GM21515 (cell line): ENCODE measurements at regions not wholly inside any gene's neighbourhood (a gene's known extent, or its start where the extent isn't known, plus 50 kb on each side); places are given as distances from the start of the nearest gene placed in this dataset.

Experiments
- ATAC-seq: cut with Tn5 transposase; IDR thresholded peaks from one replicate; pipeline ENCODE4 v1.9.1; 2021; ENCODE audit not compliant: unreplicated experiment

- ATAC-seq = no peak
Measured at GRCh38 chr2:8279506-8279905, 402.4 kb upstream of the ID2 start.

GRCh38 chr2:8281234-8281633 is 400.6 kb upstream of the ID2 start:
- ATAC-seq = no peak

- ATAC-seq = no peak
Measured at GRCh38 chr2:8281950-8282857, 399.7 kb upstream of the ID2 start.

- ATAC-seq = no peak
Measured at GRCh38 chr2:8282858-8283252, 399.0 kb upstream of the ID2 start.

- no peak for ATAC-seq
Measured at GRCh38 chr2:8285081-8285480, 396.8 kb upstream of the ID2 start.

- ATAC-seq = no peak
Measured at GRCh38 chr2:8285898-8286297, 396.0 kb upstream of the ID2 start.

- no peak for ATAC-seq
Measured at GRCh38 chr2:8288206-8288605, 393.6 kb upstream of the ID2 start.

- no peak for ATAC-seq
Measured at GRCh38 chr2:8289111-8289510, 392.7 kb upstream of the ID2 start.

GRCh38 chr2:8290771-8291352 is 391.0 kb upstream of the ID2 start:
- ATAC-seq = no peak

GRCh38 chr2:8296306-8296705 is 385.6 kb upstream of the ID2 start:
- no peak for ATAC-seq

- ATAC-seq = no peak
Measured at GRCh38 chr2:8297376-8298231, 384.3 kb upstream of the ID2 start.

GRCh38 chr2:8298783-8299182 is 383.1 kb upstream of the ID2 start:
- ATAC-seq = no peak

GRCh38 chr2:8300216-8300615 is 381.6 kb upstream of the ID2 start:
- ATAC-seq = no peak

GRCh38 chr2:8300905-8301304 is 381.0 kb upstream of the ID2 start:
- no peak for ATAC-seq

GRCh38 chr2:8303322-8303832 is 378.5 kb upstream of the ID2 start:
- peak; percentile 83 for ATAC-seq

- ATAC-seq = no peak
Measured at GRCh38 chr2:8304821-8305766, 376.8 kb upstream of the ID2 start.

GRCh38 chr2:8306530-8307351 is 375.1 kb upstream of the ID2 start:
- ATAC-seq = no peak

GRCh38 chr2:8307606-8308180 is 374.2 kb upstream of the ID2 start:
- no peak for ATAC-seq

- no peak for ATAC-seq
Measured at GRCh38 chr2:8309131-8309530, 372.7 kb upstream of the ID2 start.
